GM23248 (cell line): ENCODE measurements at regions not wholly inside any gene's neighbourhood (a gene's known extent, or its start where the extent isn't known, plus 50 kb on each side); places are given as distances from the start of the nearest gene placed in this dataset.

Source experiments
- DNase-seq: peaks from one replicate; pipeline ENCODE4 v3.0.0-alpha.2; 2015
- H2AFZ ChIP-seq: fragments of 200-600 bp; sonication (generic); 2 replicates; pipeline ENCODE4 v1.6.1; 2016; ENCODE audit warnings: antibody characterized with exemption
- H3F3A ChIP-seq: fragments of 200-600 bp; sonication (generic); 2 replicates; pipeline ENCODE4 v1.6.1; 2016; ENCODE audit warnings: mild to moderate bottlenecking, antibody characterized with exemption, mixed run types; ENCODE audit not compliant: insufficient read depth
- H3K27ac ChIP-seq: fragments of 200-600 bp; sonication (generic); 2 replicates; pipeline ENCODE4 v1.5.1; 2016; ENCODE audit warnings: mild to moderate bottlenecking
- H3K27me3 ChIP-seq: fragments of 200-600 bp; sonication (generic); replicated peaks from 2 replicates; pipeline ENCODE4 v1.6.1; 2016; ENCODE audit warnings: mild to moderate bottlenecking; ENCODE audit not compliant: insufficient read depth
- H3K36me3 ChIP-seq: fragments of 200-600 bp; sonication (generic); 2 replicates; pipeline ENCODE4 v1.6.1; 2016; ENCODE audit warnings: low read depth, mild to moderate bottlenecking
- H3K4me1 ChIP-seq: fragments of 200-600 bp; sonication (generic); 2 replicates; pipeline ENCODE4 v1.6.1; 2016; ENCODE audit warnings: mild to moderate bottlenecking; ENCODE audit not compliant: insufficient read depth
- H3K4me2 ChIP-seq: fragments of 200-600 bp; sonication (generic); one replicate; pipeline ENCODE4 v1.6.1; 2016; ENCODE audit warnings: mild to moderate bottlenecking; ENCODE audit not compliant: unreplicated experiment
- H3K4me3 ChIP-seq: fragments of 200-600 bp; sonication (generic); 2 replicates; pipeline ENCODE4 v1.5.1; 2016; ENCODE audit warnings: mild to moderate bottlenecking
- H3K79me2 ChIP-seq: fragments of 200-600 bp; sonication (generic); 2 replicates; pipeline ENCODE4 v1.6.1; 2016; ENCODE audit warnings: mild to moderate bottlenecking; ENCODE audit not compliant: insufficient read depth
- H3K9ac ChIP-seq: fragments of 200-600 bp; sonication (generic); 2 replicates; pipeline ENCODE4 v1.6.1; 2016; ENCODE audit warnings: mild to moderate bottlenecking
- H3K9me2 ChIP-seq: fragments of 200-600 bp; sonication (generic); 2 replicates; pipeline ENCODE4 v1.6.1; 2016; ENCODE audit warnings: mixed run types, mild to moderate bottlenecking, moderate library complexity; ENCODE audit not compliant: insufficient read depth
- H3K9me3 ChIP-seq: fragments of 200-600 bp; sonication (generic); one replicate; pipeline ENCODE4 v1.6.1; 2017; ENCODE audit warnings: low read depth
- H4K20me1 ChIP-seq: fragments of 200-600 bp; sonication (generic); 2 replicates; pipeline ENCODE4 v1.6.0; 2016; ENCODE audit not compliant: insufficient read depth
- EZH2 ChIP-seq: fragments of 200-600 bp; sonication (generic); IDR thresholded peaks from 2 replicates; pipeline ENCODE4 v1.6.1; 2018; ENCODE audit warnings: antibody characterized with exemption, mild to moderate bottlenecking; ENCODE audit not compliant: insufficient read depth, poor library complexity, severe bottlenecking
- EZH2phosphoT487 ChIP-seq: fragments of 200-600 bp; sonication (generic); IDR thresholded peaks from 2 replicates; pipeline ENCODE4 v1.6.1; 2018; ENCODE audit warnings: antibody characterized with exemption, moderate library complexity, mild to moderate bottlenecking, low read depth; ENCODE audit not compliant: insufficient read depth
- WGBS, 2 experiments: methylation state at CpG; one replicate each; pipeline ENCODE4 v1.1.6; 2015 to 2017; ENCODE audit warnings: low lambda C conversion rate in 2 of 2, low coverage in 1 of 2; ENCODE audit errors: missing lambda C conversion rate in 2 of 2; 5-methylcytosine and 5-hydroxymethylcytosine counted together
- in situ Hi-C: fragments of 300-500 bp; cut with MboI; formaldehyde crosslinking; loops from 2 replicates; pipeline ENCODE4 v1.15.0; 2020

DNA sequence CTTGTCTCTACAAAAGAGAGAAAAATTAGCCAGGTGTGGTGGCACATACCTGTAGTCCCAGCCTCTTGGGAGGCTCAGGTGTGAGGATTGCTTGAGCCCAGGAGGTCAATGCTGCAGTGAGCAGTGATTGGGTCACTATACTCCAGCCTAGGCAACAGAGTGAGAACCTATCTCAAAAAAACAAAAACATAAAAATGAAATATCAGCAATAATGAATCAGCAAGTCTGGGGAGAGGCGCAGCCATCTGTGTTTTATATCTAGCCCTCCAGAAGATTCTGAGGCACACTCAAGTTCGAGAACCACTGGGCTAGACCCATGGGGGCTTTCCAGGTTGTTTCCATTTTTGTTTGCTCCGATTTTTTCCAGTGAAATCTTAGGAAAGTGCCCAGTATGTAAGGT lies 88.1 kb upstream of the BCL6 start:
- WGBS, 2 experiments, result 73 to 74% methylated on average over 3 of the region's 3 CpGs

GRCh38 chr3:187833799-187834578 lies 88.7 kb upstream of the BCL6 start:
- Histone ChIP-seq H3K27ac (no peak overlapping the region), H3F3A (no peaks in the 10 kb centered on the region; the same call in 1 of the 2 replicates), H2AFZ (no peak overlapping the region), H3K9ac (no peak overlapping the region), H3K9me2 (no peaks in the 10 kb centered on the region), H3K79me2 (no peaks in the 10 kb centered on the region), H3K4me3 (no peak overlapping the region), H3K9me3 (no peaks in the 10 kb centered on the region), H3K36me3 (no peaks in the 10 kb centered on the region), H4K20me1 (no peaks in the 10 kb centered on the region), H3K4me2 (no peak overlapping the region), H3K27me3 (no peaks in the 10 kb centered on the region), H3K4me1 (no peaks in the 10 kb centered on the region)
- TF ChIP-seq EZH2 (no peak), EZH2phosphoT487 (no peak)
- in situ Hi-C loops, result no loop called here
- DNase-seq, result no peak
- 77% methylated on average over 9 of the region's 9 CpGs for WGBS, 2 experiments

More for the DNA sequence above, 88.1 kb upstream of the BCL6 start:
- Histone ChIP-seq H3K4me3 (no peak overlapping the region), H3K4me1 (no peaks in the 10 kb centered on the region), H3K36me3 (no peaks in the 10 kb centered on the region), H2AFZ (no peak overlapping the region), H3K27me3 (no peaks in the 10 kb centered on the region), H4K20me1 (no peaks in the 10 kb centered on the region), H3F3A (no peaks in the 10 kb centered on the region; the same call in 1 of the 2 replicates), H3K27ac (no peak overlapping the region), H3K9me2 (no peaks in the 10 kb centered on the region), H3K9me3 (no peaks in the 10 kb centered on the region), H3K4me2 (no peak overlapping the region), H3K79me2 (no peaks in the 10 kb centered on the region), H3K9ac (no peak overlapping the region)
- TF ChIP-seq EZH2, result no peak
- no peak for TF ChIP-seq EZH2phosphoT487
- in situ Hi-C loops, result no loop called here
- no peak for DNase-seq

DNA sequence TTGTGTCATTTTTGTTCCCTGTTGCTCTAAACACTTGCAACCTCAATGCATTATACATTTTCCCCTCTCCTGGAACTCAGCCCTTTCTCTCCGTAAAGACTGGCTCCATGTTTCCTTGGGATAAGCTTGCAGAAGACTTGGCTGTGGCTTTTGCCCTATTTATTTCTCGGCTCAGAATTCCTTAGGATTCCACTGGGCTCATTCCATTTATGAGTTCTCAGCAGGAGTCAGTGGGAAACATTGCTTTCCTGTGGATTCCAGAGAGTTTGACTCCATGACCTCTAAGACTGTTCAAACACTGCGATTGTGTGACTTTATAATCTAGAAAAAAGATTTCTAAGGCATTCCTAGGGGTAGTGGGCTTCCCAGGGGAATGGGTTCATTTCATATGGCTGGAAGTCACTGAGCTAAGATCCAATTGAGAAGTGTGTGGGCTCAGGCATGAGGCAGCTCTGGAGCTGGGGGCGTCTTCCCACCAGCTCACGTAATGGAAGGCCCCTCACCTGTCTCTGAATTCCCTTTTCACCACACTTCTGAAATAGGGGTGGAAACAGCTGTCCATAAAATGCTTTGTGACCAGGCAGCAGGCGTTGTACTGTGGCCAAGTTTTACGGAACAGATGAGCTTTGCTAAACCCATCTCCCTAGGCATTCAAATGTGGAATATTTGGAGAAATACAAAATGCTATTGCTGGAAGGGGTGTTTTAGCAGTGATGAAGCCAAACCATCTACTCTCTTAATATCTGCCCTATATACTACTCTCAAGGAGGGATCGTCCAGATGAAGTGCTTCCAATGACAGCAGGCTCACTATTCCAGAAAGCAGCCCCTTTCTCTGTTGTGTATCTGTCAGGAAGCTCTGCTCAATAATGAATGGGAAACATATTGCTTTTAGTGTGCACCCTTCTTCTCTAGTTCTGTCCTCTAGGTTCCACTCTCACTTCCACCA lies 91.8 kb upstream of the BCL6 start:
- in situ Hi-C loops, result no loop called here
- Histone ChIP-seq H3K9me2 (no peaks in the 10 kb centered on the region), H3K4me2 (no peak overlapping the region)

DNA sequence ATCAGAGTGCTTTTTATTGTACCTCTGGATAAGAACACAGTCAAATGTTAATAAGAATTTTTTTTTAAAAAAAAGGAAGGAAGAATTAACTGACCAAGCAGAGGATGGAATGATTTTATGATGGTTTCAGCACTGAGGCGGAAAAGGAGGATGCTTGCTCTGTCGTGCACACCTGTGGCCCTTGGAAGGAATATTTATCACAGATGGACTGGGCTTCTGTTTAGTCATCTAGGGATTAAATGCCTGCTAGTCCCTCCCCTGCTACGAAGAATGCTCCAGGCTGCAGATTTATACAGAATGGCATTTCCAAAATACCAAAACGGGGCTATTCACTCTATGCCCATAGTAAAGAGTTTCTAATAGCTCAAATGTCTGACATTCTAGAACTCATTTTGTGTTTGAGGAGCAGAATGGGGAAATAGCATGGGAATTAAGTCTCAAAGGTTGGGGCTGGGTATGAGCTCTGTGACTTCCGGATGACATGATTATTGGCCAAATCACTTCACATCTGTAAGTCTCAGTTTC lies 92.8 kb upstream of the BCL6 start:
- Histone ChIP-seq H3K4me3 (no peak overlapping the region), H2AFZ (no peak overlapping the region), H3K27me3 (no peaks in the 10 kb centered on the region), H3K4me1 (peaks cover 8% of the 10 kb centered on the region), H3F3A (no peaks in the 10 kb centered on the region; the same call in 1 of the 2 replicates), H3K79me2 (no peaks in the 10 kb centered on the region), H3K9ac (no peak overlapping the region), H4K20me1 (no peaks in the 10 kb centered on the region), H3K36me3 (no peaks in the 10 kb centered on the region), H3K9me2 (no peaks in the 10 kb centered on the region), H3K27ac (no peak overlapping the region), H3K9me3 (no peaks in the 10 kb centered on the region), H3K4me2 (no peak overlapping the region)
- in situ Hi-C loops, result no loop called here
- DNase-seq, result peak; percentile 15
- WGBS, 2 experiments, result 58 to 62% methylated on average over 5 of the region's 5 CpGs
- no peak for TF ChIP-seq EZH2phosphoT487
- TF ChIP-seq EZH2, result no peak

More for the DNA sequence above, 91.8 kb upstream of the BCL6 start:
- peaks cover 8% of the 10 kb centered on the region for H3K4me1 ChIP-seq
- TF ChIP-seq EZH2phosphoT487, result no peak
- TF ChIP-seq EZH2, result no peak
- H3K9ac ChIP-seq, result no peak overlapping the region
- DNase-seq, result no peak
- H3K9me3 ChIP-seq, result no peaks in the 10 kb centered on the region
- H3K79me2 ChIP-seq, result no peaks in the 10 kb centered on the region
- no peak overlapping the region for H3K27ac ChIP-seq
- no peaks in the 10 kb centered on the region for H3K27me3 ChIP-seq
- H2AFZ ChIP-seq, result no peak overlapping the region
- H3K36me3 ChIP-seq, result no peaks in the 10 kb centered on the region
- no peak overlapping the region for H3K4me3 ChIP-seq
- no peaks in the 10 kb centered on the region; the same call in 1 of the 2 replicates for H3F3A ChIP-seq
- WGBS, 2 experiments, result 61 to 63% methylated on average over 8 of the region's 8 CpGs
- H4K20me1 ChIP-seq, result no peaks in the 10 kb centered on the region
